ENCODE measurements at regions not wholly inside any gene's neighbourhood (a gene's known extent, or its start where the extent isn't known, plus 50 kb on each side); places are given as distances from the start of the nearest gene placed in this dataset.
A peak's percentile ranks its signal among the peaks of the same experiment; 100 is the strongest.

- no peak for DNase-seq (ENCODE audit: low spot score)
These were observed 127.2 kb downstream of the SOX1 start for GRCh38 chr13:112194167-112194530.

GRCh38 chr13:112194579-112194978, 127.6 kb downstream of the SOX1 start:
- DNase-seq (ENCODE audit: low spot score): no peak

GRCh38 chr13:112198396-112199010, 131.6 kb downstream of the SOX1 start:
- DNase-seq (ENCODE audit: low spot score): no peak

GRCh38 chr13:112200200-112200599, 133.3 kb downstream of the SOX1 start:
- no peak for DNase-seq (ENCODE audit: low spot score)

GRCh38 chr13:112202266-112202665, 135.3 kb downstream of the SOX1 start:
- DNase-seq (ENCODE audit: low spot score): no peak

- no peak for DNase-seq (ENCODE audit: low spot score)
These were observed 136.0 kb downstream of the SOX1 start for GRCh38 chr13:112202966-112203365.

GRCh38 chr13:112203614-112204013, 136.7 kb downstream of the SOX1 start:
- no peak for DNase-seq (ENCODE audit: low spot score)

GRCh38 chr13:112204346-112205327, 137.7 kb downstream of the SOX1 start:
- DNase-seq (ENCODE audit: low spot score): no peak

GRCh38 chr13:112205990-112206389, 139.0 kb downstream of the SOX1 start:
- no peak for DNase-seq (ENCODE audit: low spot score)

GRCh38 chr13:112207129-112207528, 140.2 kb downstream of the SOX1 start:
- no peak for DNase-seq (ENCODE audit: low spot score)

- DNase-seq (ENCODE audit: low spot score): no peak
These were observed 141.7 kb downstream of the SOX1 start for GRCh38 chr13:112208656-112209055.

- no peak for DNase-seq (ENCODE audit: low spot score)
These were observed 142.3 kb downstream of the SOX1 start for GRCh38 chr13:112209266-112209665.

- no peak for DNase-seq (ENCODE audit: low spot score)
These were observed 142.8 kb downstream of the SOX1 start for GRCh38 chr13:112209711-112210110.

GRCh38 chr13:112210371-112210770, 143.4 kb downstream of the SOX1 start:
- peak; percentile 1 for DNase-seq (ENCODE audit: low spot score)

- DNase-seq (ENCODE audit: low spot score): no peak
These were observed 145.6 kb downstream of the SOX1 start for GRCh38 chr13:112212533-112212932.

- peak; percentile 9 for DNase-seq (ENCODE audit: low spot score)
These were observed 146.7 kb downstream of the SOX1 start for GRCh38 chr13:112213467-112214255.

- DNase-seq (ENCODE audit: low spot score): no peak
These were observed 148.9 kb downstream of the SOX1 start for GRCh38 chr13:112215871-112216270.

GRCh38 chr13:112217431-112217830, 150.5 kb downstream of the SOX1 start:
- DNase-seq (ENCODE audit: low spot score): no peak

- DNase-seq (ENCODE audit: low spot score): no peak
These were observed 151.5 kb downstream of the SOX1 start for GRCh38 chr13:112218416-112218815.

GRCh38 chr13:112219740-112220139, 152.8 kb downstream of the SOX1 start:
- no peak for DNase-seq (ENCODE audit: low spot score)

- DNase-seq (ENCODE audit: low spot score): no peak
These were observed 153.4 kb downstream of the SOX1 start for GRCh38 chr13:112220296-112220875.

GRCh38 chr13:112220925-112221324, 154.0 kb downstream of the SOX1 start:
- no peak for DNase-seq (ENCODE audit: low spot score)
